Left renal cortex interstitium (tissue), 4 donors: ENCODE measurements at regions not wholly inside any gene's neighbourhood (a gene's known extent, or its start where the extent isn't known, plus 50 kb on each side); places are given as distances from the start of the nearest gene placed in this dataset.

Experiments used
- DNase-seq, 4 donors: peaks; one replicate each; pipeline ENCODE4 v3.0.0-alpha.2; 2013; ENCODE audit warnings: low read depth in 4 of 4, low spot score in 2 of 4, missing footprints in 1 of 4

DNA sequence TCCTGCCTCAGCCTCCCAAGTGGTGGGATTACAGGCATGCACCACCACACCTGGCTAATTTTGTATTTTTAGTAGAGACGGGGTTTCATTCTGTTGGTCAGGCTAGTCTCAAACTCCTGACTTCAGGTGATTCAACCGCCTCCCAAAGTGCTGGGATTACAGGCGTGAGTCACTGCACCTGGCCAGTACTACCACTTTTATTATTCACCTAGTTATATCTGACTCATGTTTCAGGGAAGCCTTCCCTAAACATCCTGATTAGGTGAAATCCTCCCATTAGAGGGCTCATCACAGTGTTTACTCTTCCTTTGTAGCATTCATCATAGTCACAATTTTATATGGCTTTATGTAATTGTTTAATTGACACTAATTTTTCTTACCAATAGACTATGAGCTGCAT is 295.3 kb upstream of the SOX5 start:
- DNase-seq = no peak

- no peak for DNase-seq
These were observed 294.8 kb upstream of the SOX5 start for GRCh38 chr12:24244231-24244630.

- DNase-seq = no peak
These were observed 291.2 kb upstream of the SOX5 start for GRCh38 chr12:24240707-24241106.

GRCh38 chr12:24233519-24234246 is 284.2 kb upstream of the SOX5 start:
- no peak for DNase-seq

GRCh38 chr12:24232531-24232930 is 283.1 kb upstream of the SOX5 start:
- no peak for DNase-seq

GRCh38 chr12:24231298-24231697 is 281.8 kb upstream of the SOX5 start:
- DNase-seq = no peak

GRCh38 chr12:24230061-24230701 is 280.7 kb upstream of the SOX5 start:
- peak in 2 of 4 donors; percentile 7 to 21 for DNase-seq

- DNase-seq = no peak
These were observed 279.7 kb upstream of the SOX5 start for GRCh38 chr12:24229031-24229700.

DNA sequence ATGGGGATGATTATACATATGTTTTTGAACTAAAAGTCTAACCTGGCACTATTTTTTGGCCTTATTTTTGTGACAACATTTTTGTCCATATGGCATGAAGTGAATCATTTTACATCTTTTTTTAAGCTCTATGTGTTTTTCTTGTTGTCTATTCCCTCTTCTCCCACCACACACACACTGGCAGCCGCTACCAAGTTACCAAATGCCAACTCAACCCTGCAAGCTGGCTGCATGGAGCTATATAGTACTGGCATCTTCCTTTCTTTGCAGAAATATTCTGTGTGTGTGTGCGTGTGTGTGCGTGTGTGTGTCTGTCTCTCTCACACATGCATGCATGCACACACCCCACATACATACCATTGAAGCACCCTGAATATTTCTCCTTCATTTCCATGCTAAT is 278.9 kb upstream of the SOX5 start:
- no peak for DNase-seq

- no peak for DNase-seq
These were observed 278.1 kb upstream of the SOX5 start for GRCh38 chr12:24227551-24227950.

GRCh38 chr12:24226745-24227350 is 277.4 kb upstream of the SOX5 start:
- no peak for DNase-seq

- DNase-seq = no peak
These were observed 274.9 kb upstream of the SOX5 start for GRCh38 chr12:24224401-24224800.

GRCh38 chr12:24223926-24224325 is 274.5 kb upstream of the SOX5 start:
- no peak for DNase-seq

DNA sequence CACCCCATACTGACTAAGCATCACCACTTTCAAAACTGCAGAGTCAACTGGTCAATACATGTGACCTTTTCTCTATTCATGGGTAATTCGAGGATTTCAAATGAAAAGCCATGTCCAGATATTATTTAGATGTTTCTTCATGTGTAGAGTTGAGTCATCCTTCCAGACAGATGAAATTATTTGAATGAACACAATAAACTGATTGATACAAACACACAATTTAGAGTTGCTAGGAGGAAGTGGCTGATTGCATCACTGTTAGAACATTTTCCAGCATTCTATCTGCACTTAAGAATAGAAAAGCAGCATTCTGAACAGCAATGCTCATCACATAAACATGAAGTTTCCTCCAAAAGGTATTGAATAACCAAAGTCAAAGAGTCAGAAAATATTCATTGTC is 273.5 kb upstream of the SOX5 start:
- no peak for DNase-seq

DNA sequence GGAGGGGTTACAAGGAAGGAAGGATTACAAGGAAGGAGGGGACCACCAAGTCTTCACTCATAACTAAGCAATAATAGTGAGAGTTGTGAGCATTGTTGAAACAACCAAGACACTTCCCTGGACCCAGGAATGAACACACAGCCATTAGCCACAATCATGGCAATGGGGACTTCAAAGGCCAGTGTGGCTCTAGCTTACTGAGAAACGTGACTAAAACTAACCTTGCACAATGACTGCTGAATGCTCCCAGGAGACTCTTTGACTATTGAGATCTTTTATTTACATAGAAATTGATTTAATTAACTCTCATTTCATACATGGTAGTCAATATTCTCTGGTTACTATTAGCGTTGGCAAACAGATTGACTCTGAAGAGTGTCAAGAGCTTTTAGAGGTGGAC is 263.0 kb upstream of the SOX5 start:
- DNase-seq = no peak

- no peak for DNase-seq
These were observed 257.2 kb upstream of the SOX5 start for GRCh38 chr12:24206621-24207020.

DNA sequence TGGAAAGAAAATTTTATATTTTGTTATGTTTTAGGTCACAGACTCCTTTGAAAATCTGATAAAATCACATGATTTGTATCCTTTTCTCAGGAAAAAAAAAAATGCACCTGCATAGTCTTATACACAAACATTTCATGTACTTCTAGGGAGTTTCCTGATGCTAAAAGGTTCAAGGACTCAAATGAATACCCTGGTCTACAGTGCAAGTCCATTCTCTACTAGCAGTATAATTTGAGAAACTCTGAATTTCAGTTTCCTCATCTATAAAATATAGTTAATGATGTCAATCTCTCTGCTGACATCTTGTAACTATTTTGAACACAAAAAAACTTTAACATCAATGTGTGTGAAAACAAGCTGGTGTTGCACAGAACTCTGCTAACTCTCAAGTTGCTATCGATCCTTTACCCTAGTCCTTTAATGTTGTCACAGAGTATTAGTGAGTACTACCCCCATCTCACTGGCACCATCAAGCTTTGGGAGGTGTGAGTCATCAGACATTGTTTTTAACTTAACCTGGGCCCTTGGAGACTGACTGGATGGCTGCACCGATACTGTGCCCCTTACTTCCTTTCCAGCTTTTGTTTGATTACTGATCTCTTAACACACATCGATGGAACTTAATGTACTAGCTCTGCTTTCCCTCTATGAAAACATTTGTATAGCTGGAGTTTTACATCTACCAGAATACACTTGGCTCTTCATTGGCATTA is 251.9 kb upstream of the SOX5 start:
- DNase-seq = no peak

DNA sequence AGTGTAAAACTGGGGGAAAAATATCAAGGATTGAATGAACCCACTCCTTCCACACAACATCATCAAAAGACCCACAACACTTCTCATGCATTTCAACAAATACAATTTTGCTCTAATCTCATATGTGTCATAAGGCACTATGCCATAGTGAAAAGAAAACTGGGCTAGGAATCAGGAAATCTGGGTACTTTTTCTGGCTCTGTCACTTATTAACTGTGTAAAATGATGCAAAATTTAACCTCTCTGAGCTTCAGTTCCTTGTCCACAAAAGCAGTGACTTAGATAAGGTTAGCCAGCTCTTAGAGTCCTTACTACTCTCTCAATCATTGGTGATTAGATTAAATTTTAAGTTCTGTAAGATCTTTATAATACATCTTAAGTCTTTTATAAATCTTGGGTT is 250.5 kb upstream of the SOX5 start:
- DNase-seq = no peak

- no peak for DNase-seq
These were observed 249.6 kb upstream of the SOX5 start for GRCh38 chr12:24198936-24199671.

DNA sequence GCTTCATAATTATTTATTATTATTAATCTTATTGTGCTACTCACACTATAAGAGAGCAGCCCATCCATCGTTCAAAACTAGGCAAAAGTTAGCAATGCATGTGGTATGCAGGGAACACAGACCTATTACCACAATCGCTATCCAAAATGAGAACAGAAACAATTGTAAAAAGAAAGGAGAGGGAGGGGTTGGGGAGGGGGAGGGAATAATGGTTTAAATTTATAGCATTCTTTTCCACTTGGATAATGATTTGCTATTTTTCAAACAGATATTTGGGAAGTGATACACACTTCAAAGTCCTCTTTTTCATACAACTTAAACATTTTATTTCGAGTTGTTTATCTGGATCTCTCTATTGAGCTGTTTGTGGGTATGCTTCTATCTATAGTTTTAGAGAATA is 248.6 kb upstream of the SOX5 start:
- DNase-seq = no peak
